GM19372 (cell line): ENCODE measurements at regions not wholly inside any gene's neighbourhood (a gene's known extent, or its start where the extent isn't known, plus 50 kb on each side); places are given as distances from the start of the nearest gene placed in this dataset.
"Not testable (repeated sequence)": the region's sequence is repeated elsewhere in the genome, so short reads cannot be mapped to it uniquely, and the experiment has no call there.

Experiments used
- ATAC-seq: cut with Tn5 transposase; IDR thresholded peaks from one replicate; pipeline ENCODE4 v1.9.1; 2021; ENCODE audit warnings: mild to moderate bottlenecking, low read depth, moderate library complexity; ENCODE audit not compliant: unreplicated experiment

GRCh38 chr14:34053666-34054065, 102.8 kb upstream of the EGLN3 start:
- no peak for ATAC-seq

- ATAC-seq, result no peak
Measured at GRCh38 chr14:34052658-34053014, 101.8 kb upstream of the EGLN3 start.

- no peak for ATAC-seq
Measured at GRCh38 chr14:34051966-34052657, 101.2 kb upstream of the EGLN3 start.

- no peak for ATAC-seq
Measured at GRCh38 chr14:34050606-34051005, 99.7 kb upstream of the EGLN3 start.

GRCh38 chr14:34049790-34050189, 98.9 kb upstream of the EGLN3 start:
- no peak for ATAC-seq

- not testable (repeated sequence) for ATAC-seq
Measured at GRCh38 chr14:34049187-34049586, 98.3 kb upstream of the EGLN3 start.

GRCh38 chr14:34046799-34047520, 96.1 kb upstream of the EGLN3 start:
- no peak for ATAC-seq

GRCh38 chr14:34044666-34045306, 93.9 kb upstream of the EGLN3 start:
- ATAC-seq, result no peak

GRCh38 chr14:34044373-34044637, 93.4 kb upstream of the EGLN3 start:
- ATAC-seq, result no peak

GRCh38 chr14:34043627-34044372, 92.9 kb upstream of the EGLN3 start:
- ATAC-seq, result peak; percentile 78

GRCh38 chr14:34041220-34041619, 90.3 kb upstream of the EGLN3 start:
- no peak for ATAC-seq

GRCh38 chr14:34040766-34041165, 89.9 kb upstream of the EGLN3 start:
- ATAC-seq, result no peak

- ATAC-seq, result no peak
Measured at GRCh38 chr14:34039428-34040047, 88.7 kb upstream of the EGLN3 start.

- ATAC-seq, result no peak
Measured at GRCh38 chr14:34038358-34039057, 87.6 kb upstream of the EGLN3 start.

GRCh38 chr14:34036319-34036766, 85.5 kb upstream of the EGLN3 start:
- ATAC-seq, result no peak

- no peak for ATAC-seq
Measured at GRCh38 chr14:34035934-34036250, 85.0 kb upstream of the EGLN3 start.

- ATAC-seq, result no peak
Measured at GRCh38 chr14:34035177-34035933, 84.5 kb upstream of the EGLN3 start.

- no peak for ATAC-seq
Measured at GRCh38 chr14:34034447-34035176, 83.7 kb upstream of the EGLN3 start.

GRCh38 chr14:34032720-34033119, 81.8 kb upstream of the EGLN3 start:
- ATAC-seq, result no peak
